A549 (cell line): ENCODE measurements at regions not wholly inside any gene's neighbourhood (a gene's known extent, or its start where the extent isn't known, plus 50 kb on each side); places are given as distances from the start of the nearest gene placed in this dataset.

Source experiments
- CTCF ChIP-seq: fragments of >200 bp; sonication (Bioruptor Twin); formaldehyde crosslinking; IDR thresholded peaks from 3 replicates; pipeline ENCODE4 v1.5.1; 2016
- ELK1 ChIP-seq: fragments of 150-350 bp; IDR thresholded peaks from 2 replicates; pipeline ENCODE4 v1.6.1; 2014; ENCODE audit warnings: low read depth, mild to moderate bottlenecking, low read length
- EP300 ChIP-seq, 2 experiments: fragments of >200 bp; sonication (Bioruptor Twin); formaldehyde crosslinking; IDR thresholded peaks; 2 replicates in 1 of 2; 3 replicates in 1 of 2; pipeline ENCODE4 v1.6.1; 2016 to 2017
- ESRRA ChIP-seq: fragments of 150-350 bp; IDR thresholded peaks from 2 replicates; pipeline ENCODE4 v1.6.1; 2014; ENCODE audit warnings: mild to moderate bottlenecking, low read length, borderline replicate concordance
- HOXB13 ChIP-seq: fragments of 250-450 bp; sonication (Bioruptor Pico); IDR thresholded peaks from 2 replicates; pipeline ENCODE4 v1.5.0; 2020; ENCODE audit warnings: low read depth, mild to moderate bottlenecking, moderate library complexity
- HOXB5 ChIP-seq: fragments of 250-450 bp; sonication (Bioruptor Pico); IDR thresholded peaks from 2 replicates; pipeline ENCODE4 v1.5.0; 2020; ENCODE audit warnings: mild to moderate bottlenecking, moderate library complexity
- KDM5A ChIP-seq: fragments of 200-600 bp; sonication (generic); IDR thresholded peaks from 2 replicates; pipeline ENCODE4 v1.6.1; 2016; ENCODE audit warnings: antibody characterized with exemption, mild to moderate bottlenecking
- NFE2L2 ChIP-seq: fragments of 150-350 bp; conservative IDR thresholded peaks from 2 replicates; pipeline ENCODE4 v1.6.1; 2014; ENCODE audit warnings: low read length
- POLR2A ChIP-seq: IDR thresholded peaks from 2 replicates; pipeline ENCODE4 v1.6.1; 2012; ENCODE audit warnings: mild to moderate bottlenecking, low read length
- REST ChIP-seq: fragments of 200-600 bp; sonication (generic); IDR thresholded peaks from 2 replicates; pipeline ENCODE4 v1.6.1; 2016; ENCODE audit warnings: antibody characterized with exemption, mild to moderate bottlenecking, moderate library complexity
- TF ChIP-seq, protein P1 (sequence below): IDR thresholded peaks from 2 replicates; pipeline ENCODE4 v1.6.1; 2012; ENCODE audit warnings: low read depth, borderline replicate concordance

- no peak for TF ChIP-seq EP300 (IDR thresholded peaks at IDR 0.05)
- TF ChIP-seq, protein P1, sequence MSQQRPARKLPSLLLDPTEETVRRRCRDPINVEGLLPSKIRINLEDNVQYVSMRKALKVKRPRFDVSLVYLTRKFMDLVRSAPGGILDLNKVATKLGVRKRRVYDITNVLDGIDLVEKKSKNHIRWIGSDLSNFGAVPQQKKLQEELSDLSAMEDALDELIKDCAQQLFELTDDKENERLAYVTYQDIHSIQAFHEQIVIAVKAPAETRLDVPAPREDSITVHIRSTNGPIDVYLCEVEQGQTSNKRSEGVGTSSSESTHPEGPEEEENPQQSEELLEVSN: no peak
- TF ChIP-seq CTCF: no peak
- no peak for TF ChIP-seq ESRRA
- TF ChIP-seq KDM5A: no peak
- TF ChIP-seq HOXB5 (CRISPR knock-in tag): no peak
- no peak for TF ChIP-seq POLR2A
- TF ChIP-seq HOXB13 (CRISPR knock-in tag): no peak
- no peak for TF ChIP-seq ELK1
- no peak for TF ChIP-seq NFE2L2
- no peak for TF ChIP-seq REST
Measured at GRCh38 chr11:112454841-112455240, 194.2 kb upstream of the PLET1 start.
